ENCODE measurements at regions not wholly inside any gene's neighbourhood (a gene's known extent, or its start where the extent isn't known, plus 50 kb on each side); places are given as distances from the start of the nearest gene placed in this dataset.

DNA sequence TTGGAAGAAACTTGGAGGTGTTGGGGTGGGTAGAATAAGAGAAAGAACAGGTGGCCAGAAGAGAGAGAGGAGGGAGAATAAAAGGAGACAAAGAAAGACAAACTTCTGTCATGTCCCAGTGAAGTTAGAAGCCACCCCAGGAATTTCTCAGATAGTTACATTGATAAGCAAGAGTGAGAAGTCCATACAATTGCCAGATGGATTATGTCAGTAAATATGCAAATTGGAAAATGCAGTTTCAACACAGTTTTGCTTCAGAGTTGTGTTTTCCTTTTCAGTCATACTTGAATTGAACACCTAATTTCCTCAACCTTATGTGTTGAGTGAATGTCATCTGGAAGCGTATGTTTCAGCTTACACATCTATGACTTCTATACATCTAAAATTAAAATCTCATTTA lies 139.2 kb downstream of the RXFP2 start:
- Histone ChIP-seq H3K27me3 (ENCODE audit: control insufficient read depth in 1 of 2, insufficient read depth in 2 of 2, low read length in 2 of 2) (no peaks in the 10 kb centered on the region), H3K36me3 (ENCODE audit: insufficient read depth, low read length) (no peaks in the 10 kb centered on the region), H3K27ac (ENCODE audit: low read depth in 1 of 2, low read length in 2 of 2) (no peak overlapping the region), H3K4me1 (ENCODE audit: insufficient read depth, low read length) (no peaks in the 10 kb centered on the region), H3K4me3 (ENCODE audit: low read length) (no peak overlapping the region), H3K9me3 (ENCODE audit: control insufficient read depth in 1 of 2, insufficient read depth in 1 of 2, low read length in 2 of 2) (no peaks in the 10 kb centered on the region)
- Mint-ChIP-seq H3K27me3 (no peaks in the 10 kb centered on the region), H3K9me3 (no peaks in the 10 kb centered on the region), H3K36me3 (ENCODE audit: low read depth) (no peaks in the 10 kb centered on the region), H3K27ac (no peak overlapping the region), H3K4me3 (no peak overlapping the region), H3K4me1 (ENCODE audit: low read depth) (peaks cover 9% of the 10 kb centered on the region)
- ATAC-seq (ENCODE audit: poor library complexity) (no peak), DNase-seq (no peak)
- TF ChIP-seq, protein P1, sequence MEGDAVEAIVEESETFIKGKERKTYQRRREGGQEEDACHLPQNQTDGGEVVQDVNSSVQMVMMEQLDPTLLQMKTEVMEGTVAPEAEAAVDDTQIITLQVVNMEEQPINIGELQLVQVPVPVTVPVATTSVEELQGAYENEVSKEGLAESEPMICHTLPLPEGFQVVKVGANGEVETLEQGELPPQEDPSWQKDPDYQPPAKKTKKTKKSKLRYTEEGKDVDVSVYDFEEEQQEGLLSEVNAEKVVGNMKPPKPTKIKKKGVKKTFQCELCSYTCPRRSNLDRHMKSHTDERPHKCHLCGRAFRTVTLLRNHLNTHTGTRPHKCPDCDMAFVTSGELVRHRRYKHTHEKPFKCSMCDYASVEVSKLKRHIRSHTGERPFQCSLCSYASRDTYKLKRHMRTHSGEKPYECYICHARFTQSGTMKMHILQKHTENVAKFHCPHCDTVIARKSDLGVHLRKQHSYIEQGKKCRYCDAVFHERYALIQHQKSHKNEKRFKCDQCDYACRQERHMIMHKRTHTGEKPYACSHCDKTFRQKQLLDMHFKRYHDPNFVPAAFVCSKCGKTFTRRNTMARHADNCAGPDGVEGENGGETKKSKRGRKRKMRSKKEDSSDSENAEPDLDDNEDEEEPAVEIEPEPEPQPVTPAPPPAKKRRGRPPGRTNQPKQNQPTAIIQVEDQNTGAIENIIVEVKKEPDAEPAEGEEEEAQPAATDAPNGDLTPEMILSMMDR (IDR thresholded peaks at IDR 0.05): no peak
- intact Hi-C loops (cut with DNase I, micrococcal nuclease): no loop called here
- CTCF ChIA-PET: interaction anchor here (1.8 kb wide), 1 partner anchor 31 kb away, joined by 4 read pairs; no protein-coding TSS in a partner anchor
- POLR2A ChIA-PET: no interaction called here

- H3K27ac ChIP-seq (ENCODE audit: low read depth in 1 of 2, low read length in 2 of 2): no peak overlapping the region
- no peak overlapping the region for H3K4me3 Mint-ChIP-seq
- H3K36me3 Mint-ChIP-seq (ENCODE audit: low read depth): no peaks in the 10 kb centered on the region
- no peaks in the 10 kb centered on the region for H3K27me3 Mint-ChIP-seq
- no peak for DNase-seq
- H3K27ac Mint-ChIP-seq: no peak overlapping the region
- peaks cover 9% of the 10 kb centered on the region for H3K4me1 Mint-ChIP-seq (ENCODE audit: low read depth)
- no peaks in the 10 kb centered on the region for H3K9me3 Mint-ChIP-seq
- no peaks in the 10 kb centered on the region for H3K27me3 ChIP-seq (ENCODE audit: control insufficient read depth in 1 of 2, insufficient read depth in 2 of 2, low read length in 2 of 2)
- no peak overlapping the region for H3K4me3 ChIP-seq (ENCODE audit: low read length)
- CTCF ChIA-PET: no interaction called here
- no peaks in the 10 kb centered on the region for H3K36me3 ChIP-seq (ENCODE audit: insufficient read depth, low read length)
- ATAC-seq (ENCODE audit: poor library complexity): no peak
- POLR2A ChIA-PET: no interaction called here
- intact Hi-C loops (cut with DNase I, micrococcal nuclease): no loop called here
- no peaks in the 10 kb centered on the region for H3K4me1 ChIP-seq (ENCODE audit: insufficient read depth, low read length)
- TF ChIP-seq, protein P1 (IDR thresholded peaks at IDR 0.05): no peak
- no peaks in the 10 kb centered on the region for H3K9me3 ChIP-seq (ENCODE audit: control insufficient read depth in 1 of 2, insufficient read depth in 1 of 2, low read length in 2 of 2)
These were observed 139.6 kb downstream of the RXFP2 start for GRCh38 chr13:31878955-31879354.

GRCh38 chr13:31880851-31881494 lies 141.6 kb downstream of the RXFP2 start:
- intact Hi-C loops (cut with DNase I, micrococcal nuclease): no loop called here
- no peak overlapping the region for H3K27ac ChIP-seq (ENCODE audit: low read depth in 1 of 2, low read length in 2 of 2)
- H3K36me3 ChIP-seq (ENCODE audit: insufficient read depth, low read length): no peaks in the 10 kb centered on the region
- DNase-seq (no peak), ATAC-seq (ENCODE audit: poor library complexity) (no peak)
- H3K36me3 Mint-ChIP-seq (ENCODE audit: low read depth): no peaks in the 10 kb centered on the region
- no peaks in the 10 kb centered on the region for H3K27me3 ChIP-seq (ENCODE audit: control insufficient read depth in 1 of 2, insufficient read depth in 2 of 2, low read length in 2 of 2)
- H3K9me3 ChIP-seq (ENCODE audit: control insufficient read depth in 1 of 2, insufficient read depth in 1 of 2, low read length in 2 of 2): no peaks in the 10 kb centered on the region
- H3K27me3 Mint-ChIP-seq: no peaks in the 10 kb centered on the region
- TF ChIP-seq, protein P1 (IDR thresholded peaks at IDR 0.05): no peak
- no peak overlapping the region for H3K4me3 ChIP-seq (ENCODE audit: low read length)
- no peak overlapping the region for H3K27ac Mint-ChIP-seq
- ChIA-PET POLR2A (no interaction called here), CTCF (no interaction called here)
- H3K4me3 Mint-ChIP-seq: no peak overlapping the region
- peaks cover 9% of the 10 kb centered on the region for H3K4me1 Mint-ChIP-seq (ENCODE audit: low read depth)
- no peaks in the 10 kb centered on the region for H3K4me1 ChIP-seq (ENCODE audit: insufficient read depth, low read length)
- H3K9me3 Mint-ChIP-seq: no peaks in the 10 kb centered on the region

Data from CD4-positive, alpha-beta T cell (primary cell).